Ovary (tissue), 7 donors: ENCODE measurements at regions not wholly inside any gene's neighbourhood (a gene's known extent, or its start where the extent isn't known, plus 50 kb on each side); places are given as distances from the start of the nearest gene placed in this dataset.

Experiments
- DNase-seq, 5 donors: peaks; one replicate each; pipeline ENCODE4 v3.0.0-alpha.2; 2019 to 2020
- H3K27ac ChIP-seq, 2 donors: fragments of 200-600 bp; one replicate each; pipeline versions ENCODE4 v1.5.1 to v1.8.0; 2019 to 2022
- H3K27me3 ChIP-seq: fragments of 200-600 bp; one replicate; pipeline ENCODE4 v1.8.0; 2022
- H3K36me3 ChIP-seq: fragments of 200-600 bp; sonication (generic); one replicate; pipeline ENCODE4 v1.5.1; 2019
- H3K4me1 ChIP-seq: one replicate; pipeline ENCODE4 v1.8.1; 2013; ENCODE audit warnings: mild to moderate bottlenecking, moderate library complexity; ENCODE audit not compliant: insufficient read depth
- H3K4me3 ChIP-seq: fragments of 200-600 bp; sonication (generic); one replicate; pipeline ENCODE4 v1.5.1; 2017
- H3K9me3 ChIP-seq, 2 donors: fragments of 200-600 bp in 1 of 2; sonication (generic) in 1 of 2; one replicate each; pipeline versions ENCODE4 v1.5.1 to v1.8.1; 2013 to 2019; ENCODE audit warnings: mild to moderate bottlenecking in 1 of 2, moderate library complexity in 1 of 2
- EP300 ChIP-seq: sonication (generic); formaldehyde crosslinking; IDR thresholded peaks from one replicate; pipeline ENCODE4 v1.6.1; 2017; ENCODE audit warnings: antibody characterized with exemption
- POLR2A ChIP-seq: fragments of 450-650 bp; IDR thresholded peaks from one replicate; pipeline ENCODE4 v1.6.1; 2017; ENCODE audit warnings: antibody characterized with exemption, mild to moderate bottlenecking, moderate library complexity
- WGBS, 3 donors: extraction: QIAGEN DNeasy Blood & Tissue Kit in 1 of 3; methylation state at CpG; one replicate each; pipeline versions ENCODE4 v1.1.5 to v1.1.7; 2013 to 2017; 5-methylcytosine and 5-hydroxymethylcytosine counted together
- intact Hi-C, 4 donors: fragments of 100-400 bp; cut with DNase I; formaldehyde crosslinking; loops; one replicate each; pipeline versions ENCODE4 v1.11.0 to v1.15.1; 2022 to 2023
- TF ChIP-seq, protein P1 (sequence below), 3 donors: fragments of 450-650 bp in 2 of 3; fragments of 200-600 bp in 1 of 3; IDR thresholded peaks; one replicate each; pipeline versions ENCODE4 v1.5.1 to v1.8.0; 2016 to 2022; ENCODE audit warnings: antibody characterized with exemption in 3 of 3, mild to moderate bottlenecking in 1 of 3
- donor health status: DM: no; HTN: no; CAD: no; lungs with moderate emphysema.
- donor health status: DM: no; HTN: no; CAD: no.
- donor health status: Bipolar disorder and iron deficiency.
- donor health status: DM: no; HTN: no; CAD: no.
- donor health status: DM: yes; HTN: yes; CAD: no.

GRCh38 chr1:214216021-214216420, 64.9 kb upstream of the SMYD2 start:
- peaks cover 2% of the 10 kb centered on the region for H3K4me1 ChIP-seq
- TF ChIP-seq, protein P1, sequence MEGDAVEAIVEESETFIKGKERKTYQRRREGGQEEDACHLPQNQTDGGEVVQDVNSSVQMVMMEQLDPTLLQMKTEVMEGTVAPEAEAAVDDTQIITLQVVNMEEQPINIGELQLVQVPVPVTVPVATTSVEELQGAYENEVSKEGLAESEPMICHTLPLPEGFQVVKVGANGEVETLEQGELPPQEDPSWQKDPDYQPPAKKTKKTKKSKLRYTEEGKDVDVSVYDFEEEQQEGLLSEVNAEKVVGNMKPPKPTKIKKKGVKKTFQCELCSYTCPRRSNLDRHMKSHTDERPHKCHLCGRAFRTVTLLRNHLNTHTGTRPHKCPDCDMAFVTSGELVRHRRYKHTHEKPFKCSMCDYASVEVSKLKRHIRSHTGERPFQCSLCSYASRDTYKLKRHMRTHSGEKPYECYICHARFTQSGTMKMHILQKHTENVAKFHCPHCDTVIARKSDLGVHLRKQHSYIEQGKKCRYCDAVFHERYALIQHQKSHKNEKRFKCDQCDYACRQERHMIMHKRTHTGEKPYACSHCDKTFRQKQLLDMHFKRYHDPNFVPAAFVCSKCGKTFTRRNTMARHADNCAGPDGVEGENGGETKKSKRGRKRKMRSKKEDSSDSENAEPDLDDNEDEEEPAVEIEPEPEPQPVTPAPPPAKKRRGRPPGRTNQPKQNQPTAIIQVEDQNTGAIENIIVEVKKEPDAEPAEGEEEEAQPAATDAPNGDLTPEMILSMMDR (IDR thresholded peaks at IDR 0.05), result no peak
- TF ChIP-seq POLR2A (no peak), EP300 (no peak)
- H3K27me3 ChIP-seq, result no peaks in the 10 kb centered on the region
- 69 to 83% (median 76%) methylated on average over 1 of the region's 1 CpG for WGBS, 3 donors
- no peaks in the 10 kb centered on the region for H3K9me3 ChIP-seq
- intact Hi-C loops, result no loop called here
- H3K36me3 ChIP-seq, result no peaks in the 10 kb centered on the region
- DNase-seq, result no peak
- H3K4me3 ChIP-seq, result no peak overlapping the region
- H3K27ac ChIP-seq, result no peak overlapping the region

DNA sequence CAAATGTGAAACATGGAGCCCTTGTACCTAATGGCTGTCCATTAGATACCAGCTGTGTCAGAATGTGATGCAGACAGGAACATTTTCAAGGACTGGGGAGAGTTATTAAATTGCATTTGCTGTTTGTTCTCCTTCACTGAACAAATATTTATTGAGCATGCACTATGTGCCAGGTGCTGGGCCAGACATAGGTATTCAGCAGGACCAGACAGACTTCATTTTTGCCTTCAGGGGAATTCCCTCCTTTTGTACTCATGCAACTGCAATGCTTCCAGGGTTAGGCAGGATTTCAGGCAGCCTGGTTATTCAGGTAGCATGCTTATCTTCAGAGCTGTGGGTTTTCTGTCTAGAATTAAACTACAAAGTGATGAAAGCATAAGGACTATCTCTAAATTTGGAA, 64.2 kb upstream of the SMYD2 start:
- DNase-seq, result no peak
- no peaks in the 10 kb centered on the region for H3K27me3 ChIP-seq
- no peaks in the 10 kb centered on the region for H3K36me3 ChIP-seq
- H3K27ac ChIP-seq, result no peak overlapping the region
- peaks cover 2% of the 10 kb centered on the region for H3K4me1 ChIP-seq
- TF ChIP-seq EP300 (no peak), POLR2A (no peak)
- TF ChIP-seq, protein P1 (IDR thresholded peaks at IDR 0.05), result no peak
- no peaks in the 10 kb centered on the region for H3K9me3 ChIP-seq
- no peak overlapping the region for H3K4me3 ChIP-seq
- intact Hi-C loops, result no loop called here

GRCh38 chr1:214219902-214220301, 61.1 kb upstream of the SMYD2 start:
- no peak overlapping the region for H3K4me3 ChIP-seq
- no peak for DNase-seq
- no peaks in the 10 kb centered on the region for H3K9me3 ChIP-seq
- H3K4me1 ChIP-seq, result no peaks in the 10 kb centered on the region
- 72 to 78% (median 73%) methylated on average over 4 of the region's 4 CpGs for WGBS, 3 donors
- no peaks in the 10 kb centered on the region for H3K27me3 ChIP-seq
- H3K36me3 ChIP-seq, result no peaks in the 10 kb centered on the region
- no peak overlapping the region for H3K27ac ChIP-seq
- TF ChIP-seq POLR2A, result no peak
- TF ChIP-seq EP300, result no peak
- TF ChIP-seq, protein P1 (IDR thresholded peaks at IDR 0.05), result no peak
- intact Hi-C loops, result no loop called here

- Histone ChIP-seq H3K36me3 (no peaks in the 10 kb centered on the region), H3K4me3 (no peak overlapping the region), H3K27me3 (no peaks in the 10 kb centered on the region), H3K9me3 (no peaks in the 10 kb centered on the region), H3K4me1 (no peaks in the 10 kb centered on the region), H3K27ac (no peak overlapping the region)
- 83 to 89% (median 84%) methylated on average over 5 of the region's 5 CpGs for WGBS, 3 donors
- intact Hi-C loops, result no loop called here
- TF ChIP-seq, protein P1 (IDR thresholded peaks at IDR 0.05), result no peak
- TF ChIP-seq POLR2A (no peak), EP300 (no peak)
- DNase-seq, result no peak
Measured at GRCh38 chr1:214220891-214221290, 60.1 kb upstream of the SMYD2 start.
